HG03095 (cell line): ENCODE measurements at regions not wholly inside any gene's neighbourhood (a gene's known extent, or its start where the extent isn't known, plus 50 kb on each side); places are given as distances from the start of the nearest gene placed in this dataset.

Experiments
- ATAC-seq: cut with Tn5 transposase; IDR thresholded peaks from one replicate; pipeline ENCODE4 v1.9.1; 2021; ENCODE audit warnings: moderate library complexity; ENCODE audit not compliant: unreplicated experiment

- ATAC-seq: no peak
These were observed 291.1 kb upstream of the ARGLU1 start for GRCh38 chr13:106858903-106859532.

GRCh38 chr13:106852436-106852835, 284.5 kb upstream of the ARGLU1 start:
- no peak for ATAC-seq

- no peak for ATAC-seq
These were observed 283.2 kb upstream of the ARGLU1 start for GRCh38 chr13:106850973-106851650.

- no peak for ATAC-seq
These were observed 278.9 kb upstream of the ARGLU1 start for GRCh38 chr13:106846571-106847448.

- no peak for ATAC-seq
These were observed 268.4 kb upstream of the ARGLU1 start for GRCh38 chr13:106836186-106836802.

GRCh38 chr13:106835477-106835876, 267.5 kb upstream of the ARGLU1 start:
- no peak for ATAC-seq

GRCh38 chr13:106821979-106822378, 254.0 kb upstream of the ARGLU1 start:
- no peak for ATAC-seq

GRCh38 chr13:106819413-106820180, 251.7 kb upstream of the ARGLU1 start:
- ATAC-seq: no peak

GRCh38 chr13:106818971-106819370, 251.0 kb upstream of the ARGLU1 start:
- no peak for ATAC-seq

- no peak for ATAC-seq
These were observed 247.6 kb upstream of the ARGLU1 start for GRCh38 chr13:106815545-106815944.

- ATAC-seq: no peak
These were observed 246.5 kb upstream of the ARGLU1 start for GRCh38 chr13:106814463-106814862.

GRCh38 chr13:106810069-106810468, 242.1 kb upstream of the ARGLU1 start:
- no peak for ATAC-seq

- ATAC-seq: no peak
These were observed 237.1 kb upstream of the ARGLU1 start for GRCh38 chr13:106804991-106805390.

GRCh38 chr13:106802917-106803316, 235.0 kb upstream of the ARGLU1 start:
- no peak for ATAC-seq

GRCh38 chr13:106799781-106800335, 231.9 kb upstream of the ARGLU1 start:
- no peak for ATAC-seq

GRCh38 chr13:106797081-106797640, 229.2 kb upstream of the ARGLU1 start:
- ATAC-seq: no peak

- no peak for ATAC-seq
These were observed 228.5 kb upstream of the ARGLU1 start for GRCh38 chr13:106796280-106797047.

GRCh38 chr13:106795847-106796246, 227.9 kb upstream of the ARGLU1 start:
- no peak for ATAC-seq

- no peak for ATAC-seq
These were observed 226.2 kb upstream of the ARGLU1 start for GRCh38 chr13:106794117-106794516.
